ENCODE measurements at regions not wholly inside any gene's neighbourhood (a gene's known extent, or its start where the extent isn't known, plus 50 kb on each side); places are given as distances from the start of the nearest gene placed in this dataset.

GRCh38 chr16:85535352-85536072, 77.6 kb upstream of the GSE1 start:
- DNase-seq: no peak

- DNase-seq: no peak
Measured at GRCh38 chr16:85536073-85536410, 77.1 kb upstream of the GSE1 start.

GRCh38 chr16:85536411-85537330, 76.5 kb upstream of the GSE1 start:
- no peak for DNase-seq

GRCh38 chr16:85537331-85537788, 75.8 kb upstream of the GSE1 start:
- no peak for DNase-seq

GRCh38 chr16:85537795-85538401, 75.2 kb upstream of the GSE1 start:
- DNase-seq: no peak

- no peak for DNase-seq
Measured at GRCh38 chr16:85539084-85539483, 74.0 kb upstream of the GSE1 start.

GRCh38 chr16:85539629-85540291, 73.4 kb upstream of the GSE1 start:
- no peak for DNase-seq

GRCh38 chr16:85541181-85541580, 71.9 kb upstream of the GSE1 start:
- DNase-seq: no peak

- no peak for DNase-seq
Measured at GRCh38 chr16:85541619-85541979, 71.5 kb upstream of the GSE1 start.

GRCh38 chr16:85541980-85542900, 70.9 kb upstream of the GSE1 start:
- no peak for DNase-seq

- no peak for DNase-seq
Measured at GRCh38 chr16:85543536-85543935, 69.6 kb upstream of the GSE1 start.

- DNase-seq: no peak
Measured at GRCh38 chr16:85544016-85544415, 69.1 kb upstream of the GSE1 start.

GRCh38 chr16:85544668-85545067, 68.5 kb upstream of the GSE1 start:
- no peak for DNase-seq

- DNase-seq: no peak
Measured at GRCh38 chr16:85545227-85545818, 67.8 kb upstream of the GSE1 start.

- no peak for DNase-seq
Measured at GRCh38 chr16:85546585-85547447, 66.3 kb upstream of the GSE1 start.

- no peak for DNase-seq
Measured at GRCh38 chr16:85548375-85548774, 64.7 kb upstream of the GSE1 start.

- no peak for DNase-seq
Measured at GRCh38 chr16:85549766-85550421, 63.2 kb upstream of the GSE1 start.

GRCh38 chr16:85550422-85550864, 62.7 kb upstream of the GSE1 start:
- no peak for DNase-seq

GRCh38 chr16:85550953-85551924, 61.9 kb upstream of the GSE1 start:
- DNase-seq: peak; percentile 48
